ENCODE measurements at regions not wholly inside any gene's neighbourhood (a gene's known extent, or its start where the extent isn't known, plus 50 kb on each side); places are given as distances from the start of the nearest gene placed in this dataset.

DNA sequence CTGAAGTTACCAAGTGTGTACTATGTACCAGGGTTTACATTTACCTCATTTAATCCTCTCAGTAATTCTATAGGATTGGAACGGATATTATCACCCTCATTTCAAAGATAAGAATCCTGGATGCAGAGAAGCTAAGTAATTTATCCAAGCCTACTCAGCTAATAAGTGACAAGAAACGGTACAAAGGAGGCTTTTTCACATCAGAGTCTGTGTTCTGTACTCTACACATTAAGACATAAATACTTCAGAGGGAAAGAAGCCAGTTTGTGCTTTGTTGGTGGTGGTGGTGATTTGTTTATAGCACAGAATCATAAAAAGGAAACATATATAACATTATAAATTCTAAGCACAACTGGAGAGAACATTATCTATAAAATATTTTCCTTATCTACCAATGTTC lies 88.3 kb upstream of the HMGCLL1 start:
- TF ChIP-seq ZNF274 (IDR thresholded peaks at IDR 0.05; ENCODE audit: low read depth, low read length): no peak
- no peak for TF ChIP-seq YY1 (IDR thresholded peaks at IDR 0.05; ENCODE audit: insufficient read depth, insufficient read length)
